ENCODE measurements at regions not wholly inside any gene's neighbourhood (a gene's known extent, or its start where the extent isn't known, plus 50 kb on each side); places are given as distances from the start of the nearest gene placed in this dataset.

GRCh38 chrX:140343226-140343868 lies 161.5 kb downstream of the SOX3 start:
- ChIA-PET POLR2A (no interaction called here), CTCF (no interaction called here)
- intact Hi-C loops (cut with micrococcal nuclease): no loop called here
- no peak for DNase-seq
- no peaks in the 10 kb centered on the region for H3K4me1 Mint-ChIP-seq
- H3K27ac Mint-ChIP-seq: no peak overlapping the region
- H3K27me3 Mint-ChIP-seq: no peaks in the 10 kb centered on the region
- no peak overlapping the region for H3K4me3 Mint-ChIP-seq
- TF ChIP-seq CTCF (IDR thresholded peaks at IDR 0.05): no peak
- H3K9me3 Mint-ChIP-seq: no peaks in the 10 kb centered on the region
- no peaks in the 10 kb centered on the region for H3K36me3 Mint-ChIP-seq (ENCODE audit: low read depth)
- no peak for ATAC-seq (ENCODE audit: low read depth)

GRCh38 chrX:140342410-140342809 lies 162.5 kb downstream of the SOX3 start:
- TF ChIP-seq CTCF (IDR thresholded peaks at IDR 0.05): no peak
- Mint-ChIP-seq H3K36me3 (ENCODE audit: low read depth) (no peaks in the 10 kb centered on the region), H3K27me3 (no peaks in the 10 kb centered on the region), H3K4me3 (no peak overlapping the region), H3K4me1 (no peaks in the 10 kb centered on the region), H3K27ac (no peak overlapping the region), H3K9me3 (no peaks in the 10 kb centered on the region)
- ChIA-PET CTCF (no interaction called here), POLR2A (no interaction called here)
- DNase-seq (no peak), ATAC-seq (ENCODE audit: low read depth) (no peak)
- intact Hi-C loops (cut with micrococcal nuclease): no loop called here

- ATAC-seq (ENCODE audit: low read depth) (no peak), DNase-seq (no peak)
- intact Hi-C loops (cut with micrococcal nuclease): no loop called here
- H3K4me3 Mint-ChIP-seq: no peak overlapping the region
- POLR2A ChIA-PET: no interaction called here
- CTCF ChIA-PET: no interaction called here
- no peaks in the 10 kb centered on the region for H3K4me1 Mint-ChIP-seq
- TF ChIP-seq CTCF (IDR thresholded peaks at IDR 0.05): no peak
- H3K27ac Mint-ChIP-seq: no peak overlapping the region
- no peaks in the 10 kb centered on the region for H3K36me3 Mint-ChIP-seq (ENCODE audit: low read depth)
- H3K9me3 Mint-ChIP-seq: no peaks in the 10 kb centered on the region
- H3K27me3 Mint-ChIP-seq: no peaks in the 10 kb centered on the region
Measured at GRCh38 chrX:140337263-140337662, 167.6 kb downstream of the SOX3 start.

- Mint-ChIP-seq H3K9me3 (no peaks in the 10 kb centered on the region), H3K4me1 (no peaks in the 10 kb centered on the region), H3K27ac (no peak overlapping the region), H3K36me3 (ENCODE audit: low read depth) (no peaks in the 10 kb centered on the region), H3K27me3 (no peaks in the 10 kb centered on the region), H3K4me3 (no peak overlapping the region)
- no peak for DNase-seq
- CTCF ChIA-PET: no interaction called here
- no peak for ATAC-seq (ENCODE audit: low read depth)
- intact Hi-C loops (cut with micrococcal nuclease): no loop called here
- POLR2A ChIA-PET: no interaction called here
- no peak for TF ChIP-seq CTCF (IDR thresholded peaks at IDR 0.05)
Measured at GRCh38 chrX:140318296-140318695, 186.6 kb downstream of the SOX3 start.

GRCh38 chrX:140317462-140317861 lies 187.4 kb downstream of the SOX3 start:
- no peaks in the 10 kb centered on the region for H3K36me3 Mint-ChIP-seq (ENCODE audit: low read depth)
- no peak for TF ChIP-seq CTCF (IDR thresholded peaks at IDR 0.05)
- POLR2A ChIA-PET: no interaction called here
- H3K27ac Mint-ChIP-seq: no peak overlapping the region
- intact Hi-C loops (cut with micrococcal nuclease): no loop called here
- no peaks in the 10 kb centered on the region for H3K9me3 Mint-ChIP-seq
- CTCF ChIA-PET: no interaction called here
- H3K27me3 Mint-ChIP-seq: no peaks in the 10 kb centered on the region
- DNase-seq: no peak
- H3K4me1 Mint-ChIP-seq: no peaks in the 10 kb centered on the region
- no peak for ATAC-seq (ENCODE audit: low read depth)
- H3K4me3 Mint-ChIP-seq: no peak overlapping the region

Data from activated B cell treated with CpG ODN at 0.5 μM for 24 hours (primary cell).